ENCODE measurements at regions not wholly inside any gene's neighbourhood (a gene's known extent, or its start where the extent isn't known, plus 50 kb on each side); places are given as distances from the start of the nearest gene placed in this dataset.

DNA sequence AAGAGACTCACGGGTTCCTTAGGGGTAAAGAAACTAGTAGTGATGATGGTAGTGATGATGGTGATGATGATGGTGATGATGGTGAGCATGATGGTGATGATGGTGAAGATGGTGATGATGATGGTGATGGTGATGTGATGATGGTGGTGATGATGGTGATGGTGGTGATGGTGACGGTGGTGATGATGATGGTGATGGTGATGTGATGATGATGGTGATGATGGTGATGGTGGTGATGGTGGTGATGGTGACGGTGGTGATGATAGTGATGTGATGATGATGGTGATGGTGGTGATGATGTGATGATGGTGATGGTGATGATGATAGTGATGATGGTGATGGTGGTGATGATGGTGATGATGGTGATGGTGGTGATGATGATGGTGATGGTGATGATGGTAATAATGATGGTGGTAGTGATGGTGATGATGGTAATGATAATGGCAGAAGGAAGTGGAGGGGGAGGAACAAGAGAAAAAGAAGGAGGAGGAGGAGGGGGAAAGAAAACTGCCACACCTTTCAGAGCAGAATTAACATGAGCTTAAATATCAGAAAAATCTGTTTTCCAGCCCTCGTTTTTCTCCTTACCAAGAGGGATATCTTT is 85.5 kb downstream of the FZD10 start:
- H3K36me3 Mint-ChIP-seq (ENCODE audit: low read depth), result no peaks in the 10 kb centered on the region
- H3K27me3 Mint-ChIP-seq (ENCODE audit: low read depth), result peaks cover 29% of the 10 kb centered on the region
- peaks cover 3% of the 10 kb centered on the region for H3K9me3 Mint-ChIP-seq
- H3K27ac Mint-ChIP-seq, result no peak overlapping the region
- no peaks in the 10 kb centered on the region for H3K4me1 Mint-ChIP-seq
- TF ChIP-seq, protein P1, sequence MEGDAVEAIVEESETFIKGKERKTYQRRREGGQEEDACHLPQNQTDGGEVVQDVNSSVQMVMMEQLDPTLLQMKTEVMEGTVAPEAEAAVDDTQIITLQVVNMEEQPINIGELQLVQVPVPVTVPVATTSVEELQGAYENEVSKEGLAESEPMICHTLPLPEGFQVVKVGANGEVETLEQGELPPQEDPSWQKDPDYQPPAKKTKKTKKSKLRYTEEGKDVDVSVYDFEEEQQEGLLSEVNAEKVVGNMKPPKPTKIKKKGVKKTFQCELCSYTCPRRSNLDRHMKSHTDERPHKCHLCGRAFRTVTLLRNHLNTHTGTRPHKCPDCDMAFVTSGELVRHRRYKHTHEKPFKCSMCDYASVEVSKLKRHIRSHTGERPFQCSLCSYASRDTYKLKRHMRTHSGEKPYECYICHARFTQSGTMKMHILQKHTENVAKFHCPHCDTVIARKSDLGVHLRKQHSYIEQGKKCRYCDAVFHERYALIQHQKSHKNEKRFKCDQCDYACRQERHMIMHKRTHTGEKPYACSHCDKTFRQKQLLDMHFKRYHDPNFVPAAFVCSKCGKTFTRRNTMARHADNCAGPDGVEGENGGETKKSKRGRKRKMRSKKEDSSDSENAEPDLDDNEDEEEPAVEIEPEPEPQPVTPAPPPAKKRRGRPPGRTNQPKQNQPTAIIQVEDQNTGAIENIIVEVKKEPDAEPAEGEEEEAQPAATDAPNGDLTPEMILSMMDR (IDR thresholded peaks at IDR 0.05; ENCODE audit: unreplicated experiment in 3 of 3), result no peak
- no peak overlapping the region for H3K4me3 Mint-ChIP-seq

DNA sequence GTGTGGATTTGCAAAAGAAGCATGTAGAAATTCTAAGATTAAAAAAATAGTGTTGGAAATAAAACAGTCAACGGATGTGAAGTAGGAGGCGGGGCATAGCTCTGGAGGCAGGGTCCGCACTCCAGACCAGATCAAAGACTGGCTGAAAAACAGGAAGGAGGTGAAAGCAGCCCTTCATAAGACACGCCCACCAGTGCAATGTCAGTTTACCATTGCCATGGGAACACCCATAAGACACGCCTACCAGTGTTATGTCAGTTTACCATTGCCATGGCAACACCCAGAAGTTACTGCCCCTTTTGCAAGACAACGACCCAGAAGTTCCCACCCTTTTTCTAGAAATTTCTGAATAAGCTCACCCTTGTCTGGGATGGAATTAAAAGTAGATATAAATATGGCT is 87.1 kb downstream of the FZD10 start:
- Mint-ChIP-seq H3K9me3 (peaks cover 3% of the 10 kb centered on the region), H3K36me3 (ENCODE audit: low read depth) (no peaks in the 10 kb centered on the region), H3K27ac (no peak overlapping the region), H3K27me3 (ENCODE audit: low read depth) (peaks cover 40% of the 10 kb centered on the region), H3K4me1 (no peaks in the 10 kb centered on the region), H3K4me3 (no peak overlapping the region)
- TF ChIP-seq, protein P1 (IDR thresholded peaks at IDR 0.05; ENCODE audit: unreplicated experiment in 3 of 3), result no peak

DNA sequence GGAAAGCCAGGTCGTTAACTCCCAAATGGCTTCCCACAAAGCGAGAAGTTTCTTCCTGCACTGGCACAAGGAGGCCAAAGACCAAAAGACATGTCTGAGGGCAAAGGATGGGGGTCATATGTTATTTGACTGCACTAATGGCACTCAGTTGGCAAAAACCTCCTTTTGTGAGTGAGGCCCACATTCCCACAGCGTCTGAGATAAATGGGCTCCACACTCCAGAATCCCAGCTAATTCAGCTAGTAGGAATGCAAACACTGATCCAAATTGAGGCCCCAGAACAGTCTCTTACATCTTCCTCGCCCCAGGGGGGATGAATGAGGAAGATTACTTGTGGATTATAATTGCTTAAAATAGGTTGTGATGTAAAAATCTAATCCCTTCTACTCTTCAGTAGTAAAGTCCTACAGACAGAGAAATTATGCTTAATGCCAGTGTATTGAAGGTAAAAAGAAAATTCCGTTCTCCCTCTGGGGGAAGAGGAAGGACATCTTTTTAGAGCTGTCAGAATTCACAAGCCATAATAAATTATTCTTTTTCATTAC is 86.4 kb upstream of the PIWIL1 start:
- Mint-ChIP-seq H3K9me3 (peaks cover 3% of the 10 kb centered on the region), H3K36me3 (ENCODE audit: low read depth) (no peaks in the 10 kb centered on the region), H3K27ac (no peak overlapping the region), H3K4me3 (no peak overlapping the region), H3K27me3 (ENCODE audit: low read depth) (peaks cover 40% of the 10 kb centered on the region), H3K4me1 (no peaks in the 10 kb centered on the region)
- TF ChIP-seq, protein P1 (IDR thresholded peaks at IDR 0.05; ENCODE audit: unreplicated experiment in 3 of 3), result no peak

DNA sequence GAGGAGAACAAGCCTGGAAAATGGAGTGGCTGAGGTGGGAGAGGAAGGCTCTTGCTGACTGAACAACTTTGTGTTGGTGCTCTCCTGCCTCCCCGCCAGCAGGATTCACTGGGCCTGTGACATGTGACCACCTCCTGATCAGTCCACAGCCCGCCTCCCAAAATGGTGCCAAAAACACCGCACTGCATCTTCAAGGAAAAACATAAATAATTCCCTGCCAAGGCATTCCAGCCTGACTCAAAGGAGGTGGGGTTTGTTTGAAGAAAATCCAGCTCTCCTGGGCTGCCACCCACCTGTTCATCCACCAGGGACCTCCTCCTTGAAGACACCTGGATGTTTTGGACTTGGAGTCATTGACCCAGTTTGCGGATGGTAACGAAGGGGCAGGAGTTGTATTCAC is 83.8 kb upstream of the PIWIL1 start:
- TF ChIP-seq, protein P1 (IDR thresholded peaks at IDR 0.05; ENCODE audit: unreplicated experiment in 3 of 3), result no peak
- no peaks in the 10 kb centered on the region for H3K36me3 Mint-ChIP-seq (ENCODE audit: low read depth)
- H3K27ac Mint-ChIP-seq, result no peak overlapping the region

DNA sequence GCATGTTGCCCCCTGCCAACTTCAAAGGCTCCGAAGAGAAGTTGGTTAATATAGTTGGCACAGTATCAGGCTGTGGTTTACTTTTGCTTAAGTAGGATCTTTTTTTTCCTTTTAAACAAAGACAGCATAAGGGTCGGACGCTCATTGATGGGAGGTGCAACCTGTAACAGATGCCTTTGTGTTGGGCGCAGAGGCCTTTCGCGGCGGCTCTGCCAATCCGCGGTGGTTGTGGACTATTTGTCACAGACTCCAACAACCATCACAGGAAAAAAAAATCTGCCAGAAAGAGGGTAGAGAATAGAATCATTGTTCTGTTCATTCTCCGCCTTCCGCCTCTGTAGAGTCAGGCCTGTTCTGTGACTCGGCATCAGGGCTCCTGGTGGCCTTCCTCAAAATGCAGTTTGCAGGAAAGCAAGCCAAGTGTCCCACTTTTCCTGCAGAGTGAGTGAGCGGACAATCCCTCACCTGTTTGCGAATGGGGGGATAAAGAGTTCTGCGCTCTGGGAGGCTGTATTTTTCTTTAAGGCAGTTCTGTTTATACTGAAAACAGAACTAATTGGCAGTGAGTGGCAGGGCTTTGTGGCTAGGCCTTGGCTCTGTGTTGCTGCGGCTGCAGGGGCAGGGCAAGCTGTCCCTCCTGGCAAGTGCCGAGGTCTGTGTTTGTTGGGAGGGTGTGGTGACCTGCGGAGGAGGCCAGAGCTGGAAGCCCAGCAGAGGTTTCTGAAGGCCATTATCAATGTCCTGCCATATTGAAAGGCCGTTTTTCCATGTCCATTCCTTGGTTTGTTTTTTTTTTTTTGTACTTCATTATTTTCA is 83.0 kb upstream of the PIWIL1 start:
- TF ChIP-seq, protein P1 (IDR thresholded peaks at IDR 0.05; ENCODE audit: unreplicated experiment in 3 of 3), result no peak
- peaks cover 3% of the 10 kb centered on the region for H3K9me3 Mint-ChIP-seq
- no peaks in the 10 kb centered on the region for H3K4me1 Mint-ChIP-seq
- no peak overlapping the region for H3K27ac Mint-ChIP-seq
- no peaks in the 10 kb centered on the region for H3K36me3 Mint-ChIP-seq (ENCODE audit: low read depth)
- no peak overlapping the region for H3K4me3 Mint-ChIP-seq
- H3K27me3 Mint-ChIP-seq (ENCODE audit: low read depth), result peaks cover 44% of the 10 kb centered on the region

More for the DNA sequence above, 83.8 kb upstream of the PIWIL1 start:
- H3K4me3 Mint-ChIP-seq, result peak overlapping the region in 1 of 3 experiments; percentile 13
- H3K9me3 Mint-ChIP-seq, result peaks cover 3% of the 10 kb centered on the region
- H3K27me3 Mint-ChIP-seq (ENCODE audit: low read depth), result peaks cover 41% of the 10 kb centered on the region
- H3K4me1 Mint-ChIP-seq, result no peaks in the 10 kb centered on the region

All from nephron (organoid).